K562 (cell line): ENCODE measurements at regions not wholly inside any gene's neighbourhood (a gene's known extent, or its start where the extent isn't known, plus 50 kb on each side); places are given as distances from the start of the nearest gene placed in this dataset.

Experiments
- ATAC-seq: fragments of 200-7000 bp; cut with Tn5 transposase; 3 replicates; pipeline ENCODE4 v1.9.1; 2020; ENCODE audit warnings: moderate library complexity
- BruUV-seq: library from RNA; stranded (reverse); fragments of 400-500 nt; replicated peaks from 2 replicates; lab custom pipeline; 2021; lab: Mats Ljungman, UMichigan
- CTCF ChIA-PET: fragments of 300-600 bp; formaldehyde crosslinking; extraction: SDS; loops from one replicate; lab custom pipeline; 2021; ENCODE audit warnings: low intra/inter-chr PET ratio; lab: Yijun Ruan, JAX
- POLR2A ChIA-PET: fragments of 300-600, 350-650 bp; sonication (Branson Sonifier 250); formaldehyde crosslinking; extraction: SDS; loops from one replicate; lab custom pipeline; 2021; ENCODE audit warnings: antibody characterized with exemption, inconsistent platforms; lab: Yijun Ruan, JAX
- DNase-seq, 4 experiments: peaks; one replicate each; pipeline versions ENCODE4 v3.0.0 to v3.0.0-alpha.2; 2011 to 2018; ENCODE audit warnings: low spot score in 3 of 4, mixed read lengths in 3 of 4; ENCODE audit errors: extremely low read depth in 1 of 4
- FAIRE-seq: peaks from 2 replicates; lab custom pipeline; 2011; peaks lifted over from hg19 to GRCh38; lab: Jason Lieb, UNC
- H2AFZ ChIP-seq: 2 replicates; pipeline ENCODE4 v1.6.0; 2011; ENCODE audit warnings: low read depth, low read length, control low read depth, inconsistent platforms
- H3K27ac ChIP-seq: fragments of 200-600 bp; 3 replicates; pipeline ENCODE4 v1.8.0; 2011; ENCODE audit warnings: low read depth, mild to moderate bottlenecking, control low read depth, inconsistent platforms, low read length, moderate library complexity, mixed read lengths; ENCODE audit errors: extremely low read depth
- H3K27me3 ChIP-seq, 2 experiments: fragments of 300-600 bp in 1 of 2; 2 replicates in 1 of 2; 3 replicates in 1 of 2; pipeline versions ENCODE4 v1.6.0 to v1.8.0; 2011; ENCODE audit warnings: inconsistent platforms in 2 of 2, low read length in 2 of 2, mild to moderate bottlenecking in 1 of 2, mixed read lengths in 1 of 2, moderate library complexity in 1 of 2; ENCODE audit not compliant: control insufficient read depth in 2 of 2, insufficient read depth in 2 of 2
- H3K36me3 ChIP-seq: fragments of 300-600 bp; 3 replicates; pipeline ENCODE4 v1.8.0; 2011; ENCODE audit warnings: mild to moderate bottlenecking, low read length, inconsistent platforms; ENCODE audit not compliant: control insufficient read depth, insufficient read depth
- H3K4me1 ChIP-seq, 2 experiments: fragments of 200-600 bp in 1 of 2; replicated peaks in 1 of 2; 2 replicates in 1 of 2; 3 replicates in 1 of 2; pipeline versions ENCODE4 v1.5.1 to v1.8.0; 2011; ENCODE audit warnings: inconsistent platforms in 2 of 2, low read length in 2 of 2, mild to moderate bottlenecking in 1 of 2, mixed read lengths in 1 of 2, moderate library complexity in 1 of 2; ENCODE audit not compliant: control insufficient read depth in 2 of 2, insufficient read depth in 2 of 2
- H3K4me2 ChIP-seq: 2 replicates; pipeline ENCODE4 v1.6.1; 2011; ENCODE audit warnings: low read length, control low read depth, inconsistent platforms, mixed read lengths; ENCODE audit not compliant: insufficient read depth
- H3K4me3 ChIP-seq: fragments of 200-600 bp; sonication (generic), shearing (Covaris generic); 2 replicates; pipeline ENCODE4 v1.5.1; 2016; ENCODE audit warnings: control low read depth, inconsistent platforms
- H3K79me2 ChIP-seq: fragments of 200-600 bp; 3 replicates; pipeline ENCODE4 v1.8.0; 2011; ENCODE audit warnings: low read length, inconsistent platforms; ENCODE audit not compliant: control insufficient read depth, insufficient read depth
- H3K9ac ChIP-seq, 2 experiments: 2 replicates each; pipeline versions ENCODE4 v1.6.0 to v1.6.1; 2011; ENCODE audit warnings: low read depth in 2 of 2, low read length in 2 of 2, control low read depth in 1 of 2, inconsistent platforms in 1 of 2, mild to moderate bottlenecking in 1 of 2, mixed read lengths in 1 of 2; ENCODE audit not compliant: insufficient read depth in 1 of 2
- H3K9me1 ChIP-seq: one replicate; pipeline ENCODE4 v1.6.0; 2011; ENCODE audit warnings: inconsistent platforms, mild to moderate bottlenecking, low read length, moderate library complexity; ENCODE audit not compliant: control insufficient read depth, insufficient read depth
- H3K9me3 ChIP-seq: replicated peaks from 2 replicates; pipeline ENCODE4 v1.5.1; 2011; ENCODE audit warnings: low read depth, low read length, inconsistent platforms; ENCODE audit not compliant: control insufficient read depth, insufficient read depth
- H4K20me1 ChIP-seq: replicated peaks from 2 replicates; pipeline ENCODE4 v1.6.1; 2011; ENCODE audit warnings: low read length, inconsistent platforms, mixed read lengths; ENCODE audit not compliant: control insufficient read depth, insufficient read depth
- ATF4 ChIP-seq: fragments of 450-650 bp; formaldehyde crosslinking; IDR thresholded peaks from 2 replicates; pipeline ENCODE4 v1.4.0; 2022; ENCODE audit warnings: mild to moderate bottlenecking, moderate library complexity
- BRCA1 ChIP-seq, 2 experiments: fragments of 450-650 bp in 1 of 2; sonication (generic) in 1 of 2; formaldehyde crosslinking in 1 of 2; IDR thresholded peaks; 2 replicates each; pipeline versions ENCODE4 v1.5.0 to v1.6.1; 2017 to 2020; ENCODE audit warnings: mild to moderate bottlenecking in 1 of 2, missing genetic modification reagents in 1 of 2
- CCAR2 ChIP-seq: fragments of 200-400 bp; formaldehyde crosslinking; IDR thresholded peaks from 2 replicates; pipeline ENCODE4 v1.6.1; 2017; ENCODE audit warnings: mild to moderate bottlenecking, low read depth, low read length
- CREB5 ChIP-seq: fragments of 250-450 bp; sonication (Bioruptor Pico); IDR thresholded peaks from 2 replicates; pipeline ENCODE4 v1.5.0; 2020; ENCODE audit warnings: mild to moderate bottlenecking
- ETV5 ChIP-seq: sonication (generic); formaldehyde crosslinking; IDR thresholded peaks from 2 replicates; pipeline ENCODE4 v1.4.0; 2020; ENCODE audit warnings: low read depth, mild to moderate bottlenecking, missing genetic modification reagents
- MYNN ChIP-seq, 2 experiments: sonication (generic); formaldehyde crosslinking in 1 of 2; IDR thresholded peaks; 2 replicates each; pipeline versions ENCODE4 v1.5.0 to v1.6.1; 2016 to 2020; ENCODE audit warnings: antibody characterized with exemption in 1 of 2, missing genetic modification reagents in 1 of 2
- NCOA2 ChIP-seq, 2 experiments: fragments of 450-650 bp; IDR thresholded peaks; 2 replicates each; pipeline ENCODE4 v1.6.1; 2018; ENCODE audit warnings: mild to moderate bottlenecking in 2 of 2, moderate library complexity in 1 of 2; ENCODE audit not compliant: partially characterized antibody in 2 of 2
- NCOA4 ChIP-seq: fragments of 450-650 bp; IDR thresholded peaks from 2 replicates; pipeline ENCODE4 v1.6.1; 2018; ENCODE audit warnings: mild to moderate bottlenecking; ENCODE audit not compliant: partially characterized antibody
- POLR3G ChIP-seq: IDR thresholded peaks from 2 replicates; pipeline ENCODE4 v1.6.1; 2011; ENCODE audit not compliant: insufficient read length, insufficient replicate concordance; ENCODE audit errors: extremely low read depth
- TBL1XR1 ChIP-seq, 2 experiments: IDR thresholded peaks; 2 replicates each; pipeline ENCODE4 v1.6.1; 2012; ENCODE audit warnings: improper control_type of control experiment in 2 of 2, low read length in 2 of 2, mild to moderate bottlenecking in 1 of 2
- TOE1 ChIP-seq, 2 experiments: fragments of 450-650 bp in 1 of 2; sonication (generic) in 1 of 2; formaldehyde crosslinking in 1 of 2; IDR thresholded peaks; 2 replicates each; pipeline versions ENCODE4 v1.7.1 to v1.8.0; 2016 to 2022; ENCODE audit warnings: borderline replicate concordance in 2 of 2, mild to moderate bottlenecking in 2 of 2, antibody characterized with exemption in 1 of 2, inconsistent platforms in 1 of 2, low read depth in 1 of 2, missing genetic modification reagents in 1 of 2, moderate library complexity in 1 of 2
- TRIM25 ChIP-seq: fragments of 450-650 bp; IDR thresholded peaks from 2 replicates; pipeline ENCODE4 v1.7.0; 2016; ENCODE audit warnings: borderline replicate concordance
- ZBTB5 ChIP-seq: fragments of 450-650 bp; IDR thresholded peaks from 2 replicates; pipeline ENCODE4 v1.6.1; 2017; ENCODE audit warnings: antibody characterized with exemption
- ZFP1 ChIP-seq: fragments of 450-650 bp; formaldehyde crosslinking; IDR thresholded peaks from 2 replicates; pipeline ENCODE4 v1.4.0; 2020; ENCODE audit warnings: mild to moderate bottlenecking, mixed read lengths
- ZNF165 ChIP-seq: fragments of 250-450 bp; sonication (Bioruptor Pico); IDR thresholded peaks from 2 replicates; pipeline ENCODE4 v1.4.0; 2020; ENCODE audit warnings: borderline replicate concordance
- ZNF184 ChIP-seq: sonication (generic); formaldehyde crosslinking; IDR thresholded peaks from 2 replicates; pipeline ENCODE4 v1.5.0; 2020; ENCODE audit warnings: missing genetic modification reagents
- WGBS: fragments of 100-300 bp; shearing (Covaris generic); methylation state at CpG from one replicate; pipeline ENCODE4 v1.1.6; 2016; ENCODE audit warnings: low coverage, mixed read lengths; ENCODE audit not compliant: insufficient coverage; ENCODE audit errors: missing lambda C conversion rate; 5-methylcytosine and 5-hydroxymethylcytosine counted together
- in situ Hi-C: fragments of 300-500 bp; cut with MboI; formaldehyde crosslinking; loops from 4 replicates; pipeline ENCODE4 v1.15.0; 2018; ENCODE audit warnings: inconsistent platforms, mixed read lengths
- intact Hi-C: fragments of 100-400 bp; cut with micrococcal nuclease; formaldehyde crosslinking; loops from 2 replicates; pipeline ENCODE4 v1.14.2; 2022

- FAIRE-seq, result no peak
- ChIA-PET CTCF (no interaction called here), POLR2A (no interaction called here)
- Histone ChIP-seq H3K9ac (no peak overlapping the region), H2AFZ (no peak overlapping the region), H3K4me1 (no peaks in the 10 kb centered on the region), H3K36me3 (no peaks in the 10 kb centered on the region), H3K9me1 (no peaks in the 10 kb centered on the region), H4K20me1 (no peaks in the 10 kb centered on the region), H3K27ac (no peak overlapping the region), H3K4me2 (no peak overlapping the region), H3K9me3 (no peaks in the 10 kb centered on the region), H3K79me2 (no peaks in the 10 kb centered on the region), H3K4me3 (no peak overlapping the region), H3K27me3 (no peaks in the 10 kb centered on the region)
- no peak for ATAC-seq
- WGBS, result 2% methylated on average over 3 of the region's 3 CpGs
- no TSS peak for BruUV-seq
- in situ Hi-C loops (loop anchor here (25.0 kb wide), 1 partner anchor 799 kb away; no protein-coding TSS in a partner anchor), intact Hi-C loops (no loop called here)
- DNase-seq, result no peak
- TF ChIP-seq ATF4 (CRISPR knock-in tag) (no peak), POLR3G (no peak), NCOA2 (IDR thresholded peaks at IDR 0.05; ENCODE audit: partially characterized antibody in 2 of 2) (no peak), NCOA4 (no peak), ZNF184 (CRISPR knock-in tag) (no peak), CREB5 (CRISPR knock-in tag) (no peak), BRCA1 (IDR thresholded peaks at IDR 0.05) (no peak), BRCA1 (CRISPR knock-in tag; IDR thresholded peaks at IDR 0.05) (no peak), CCAR2 (no peak), TOE1 (IDR thresholded peaks at IDR 0.05; ENCODE audit: borderline replicate concordance) (no peak), TOE1 (CRISPR knock-in tag; IDR thresholded peaks at IDR 0.05; ENCODE audit: borderline replicate concordance, low read depth) (no peak), ZFP1 (no peak), ZBTB5 (no peak), MYNN (IDR thresholded peaks at IDR 0.05) (no peak), MYNN (CRISPR knock-in tag; IDR thresholded peaks at IDR 0.05) (no peak), ZNF165 (no peak), TBL1XR1 (IDR thresholded peaks at IDR 0.05; ENCODE audit: low read length in 2 of 2) (no peak), ETV5 (CRISPR knock-in tag) (no peak), TRIM25 (no peak)
Observed at GRCh38 chr10:33838731-33839130, 504.3 kb upstream of the NRP1 start.
